K562 (cell line): ENCODE measurements at regions not wholly inside any gene's neighbourhood (a gene's known extent, or its start where the extent isn't known, plus 50 kb on each side); places are given as distances from the start of the nearest gene placed in this dataset.

ENCODE experiments used
- ATAC-seq: fragments of 200-7000 bp; cut with Tn5 transposase; 3 replicates; pipeline ENCODE4 v1.9.1; 2020; ENCODE audit warnings: moderate library complexity
- BruUV-seq: library from RNA; stranded (reverse); fragments of 400-500 nt; replicated peaks from 2 replicates; lab custom pipeline; 2021; lab: Mats Ljungman, UMichigan
- CTCF ChIA-PET: fragments of 300-600 bp; formaldehyde crosslinking; extraction: SDS; loops from one replicate; lab custom pipeline; 2021; ENCODE audit warnings: low intra/inter-chr PET ratio; lab: Yijun Ruan, JAX
- POLR2A ChIA-PET: fragments of 300-600, 350-650 bp; sonication (Branson Sonifier 250); formaldehyde crosslinking; extraction: SDS; loops from one replicate; lab custom pipeline; 2021; ENCODE audit warnings: antibody characterized with exemption, inconsistent platforms; lab: Yijun Ruan, JAX
- DNase-seq, 4 experiments: peaks; one replicate each; pipeline versions ENCODE4 v3.0.0 to v3.0.0-alpha.2; 2011 to 2018; ENCODE audit warnings: low spot score in 3 of 4, mixed read lengths in 3 of 4; ENCODE audit errors: extremely low read depth in 1 of 4
- FAIRE-seq: peaks from 2 replicates; lab custom pipeline; 2011; peaks lifted over from hg19 to GRCh38; lab: Jason Lieb, UNC
- H2AFZ ChIP-seq: 2 replicates; pipeline ENCODE4 v1.6.0; 2011; ENCODE audit warnings: low read depth, low read length, control low read depth, inconsistent platforms
- H3K27ac ChIP-seq: fragments of 200-600 bp; 3 replicates; pipeline ENCODE4 v1.8.0; 2011; ENCODE audit warnings: low read depth, mild to moderate bottlenecking, control low read depth, inconsistent platforms, low read length, moderate library complexity, mixed read lengths; ENCODE audit errors: extremely low read depth
- H3K27me3 ChIP-seq, 2 experiments: fragments of 300-600 bp in 1 of 2; 2 replicates in 1 of 2; 3 replicates in 1 of 2; pipeline versions ENCODE4 v1.6.0 to v1.8.0; 2011; ENCODE audit warnings: inconsistent platforms in 2 of 2, low read length in 2 of 2, mild to moderate bottlenecking in 1 of 2, mixed read lengths in 1 of 2, moderate library complexity in 1 of 2; ENCODE audit not compliant: control insufficient read depth in 2 of 2, insufficient read depth in 2 of 2
- H3K36me3 ChIP-seq: fragments of 300-600 bp; 3 replicates; pipeline ENCODE4 v1.8.0; 2011; ENCODE audit warnings: mild to moderate bottlenecking, low read length, inconsistent platforms; ENCODE audit not compliant: control insufficient read depth, insufficient read depth
- H3K4me1 ChIP-seq, 2 experiments: fragments of 200-600 bp in 1 of 2; replicated peaks in 1 of 2; 2 replicates in 1 of 2; 3 replicates in 1 of 2; pipeline versions ENCODE4 v1.5.1 to v1.8.0; 2011; ENCODE audit warnings: inconsistent platforms in 2 of 2, low read length in 2 of 2, mild to moderate bottlenecking in 1 of 2, mixed read lengths in 1 of 2, moderate library complexity in 1 of 2; ENCODE audit not compliant: control insufficient read depth in 2 of 2, insufficient read depth in 2 of 2
- H3K4me2 ChIP-seq: 2 replicates; pipeline ENCODE4 v1.6.1; 2011; ENCODE audit warnings: low read length, control low read depth, inconsistent platforms, mixed read lengths; ENCODE audit not compliant: insufficient read depth
- H3K4me3 ChIP-seq: fragments of 200-600 bp; sonication (generic), shearing (Covaris generic); 2 replicates; pipeline ENCODE4 v1.5.1; 2016; ENCODE audit warnings: control low read depth, inconsistent platforms
- H3K79me2 ChIP-seq: fragments of 200-600 bp; 3 replicates; pipeline ENCODE4 v1.8.0; 2011; ENCODE audit warnings: low read length, inconsistent platforms; ENCODE audit not compliant: control insufficient read depth, insufficient read depth
- H3K9ac ChIP-seq, 2 experiments: 2 replicates each; pipeline versions ENCODE4 v1.6.0 to v1.6.1; 2011; ENCODE audit warnings: low read depth in 2 of 2, low read length in 2 of 2, control low read depth in 1 of 2, inconsistent platforms in 1 of 2, mild to moderate bottlenecking in 1 of 2, mixed read lengths in 1 of 2; ENCODE audit not compliant: insufficient read depth in 1 of 2
- H3K9me1 ChIP-seq: one replicate; pipeline ENCODE4 v1.6.0; 2011; ENCODE audit warnings: inconsistent platforms, mild to moderate bottlenecking, low read length, moderate library complexity; ENCODE audit not compliant: control insufficient read depth, insufficient read depth
- H3K9me3 ChIP-seq: replicated peaks from 2 replicates; pipeline ENCODE4 v1.5.1; 2011; ENCODE audit warnings: low read depth, low read length, inconsistent platforms; ENCODE audit not compliant: control insufficient read depth, insufficient read depth
- H4K20me1 ChIP-seq: replicated peaks from 2 replicates; pipeline ENCODE4 v1.6.1; 2011; ENCODE audit warnings: low read length, inconsistent platforms, mixed read lengths; ENCODE audit not compliant: control insufficient read depth, insufficient read depth
- CBFA2T3 ChIP-seq: fragments of 450-650 bp; IDR thresholded peaks from 2 replicates; pipeline ENCODE4 v1.6.1; 2017
- CXXC5 ChIP-seq: fragments of 250-450 bp; sonication (Bioruptor Pico); IDR thresholded peaks from 2 replicates; pipeline ENCODE4 v1.8.0; 2022; ENCODE audit warnings: inconsistent platforms, mild to moderate bottlenecking, moderate library complexity
- DDX20 ChIP-seq: fragments of 450-650 bp; IDR thresholded peaks from 2 replicates; pipeline ENCODE4 v1.6.1; 2016; ENCODE audit warnings: missing genetic modification characterization, low read depth, mild to moderate bottlenecking, missing compliant biosample characterization, moderate library complexity
- ELF2 ChIP-seq: fragments of 250-450 bp; sonication (Bioruptor Pico); IDR thresholded peaks from 2 replicates; pipeline ENCODE4 v1.5.0; 2021; ENCODE audit warnings: mild to moderate bottlenecking
- ERF ChIP-seq: fragments of 450-650 bp; formaldehyde crosslinking; IDR thresholded peaks from 2 replicates; pipeline ENCODE4 v1.4.0; 2020; ENCODE audit warnings: mild to moderate bottlenecking, mixed read lengths
- GTF2A2 ChIP-seq: IDR thresholded peaks from 2 replicates; pipeline ENCODE4 v1.6.1; 2016; ENCODE audit warnings: mild to moderate bottlenecking, missing genetic modification characterization, missing compliant biosample characterization
- NBN ChIP-seq: fragments of 450-650 bp; IDR thresholded peaks from 2 replicates; pipeline ENCODE4 v1.6.1; 2016; ENCODE audit warnings: low read depth, mild to moderate bottlenecking
- POLR2G ChIP-seq: fragments of 200-400 bp; formaldehyde crosslinking; IDR thresholded peaks from 2 replicates; pipeline ENCODE4 v1.6.1; 2017; ENCODE audit warnings: low read depth, mild to moderate bottlenecking, antibody characterized with exemption, low read length, moderate library complexity
- ZBTB9 ChIP-seq: fragments of 450-650 bp; formaldehyde crosslinking; IDR thresholded peaks from 2 replicates; pipeline ENCODE4 v1.4.0; 2020; ENCODE audit warnings: mild to moderate bottlenecking, moderate library complexity
- ZNF311 ChIP-seq: fragments of 250-450 bp; sonication (Bioruptor Pico); IDR thresholded peaks from 2 replicates; pipeline ENCODE4 v1.4.0; 2020; ENCODE audit warnings: mild to moderate bottlenecking, moderate library complexity
- ZNF584 ChIP-seq: fragments of 200-800 bp; sonication (Bioruptor generic); IDR thresholded peaks from 2 replicates; pipeline ENCODE4 v1.6.1; 2016; ENCODE audit warnings: low read depth, mild to moderate bottlenecking, missing genetic modification characterization, missing compliant biosample characterization
- WGBS: fragments of 100-300 bp; shearing (Covaris generic); methylation state at CpG from one replicate; pipeline ENCODE4 v1.1.6; 2016; ENCODE audit warnings: low coverage, mixed read lengths; ENCODE audit not compliant: insufficient coverage; ENCODE audit errors: missing lambda C conversion rate; 5-methylcytosine and 5-hydroxymethylcytosine counted together
- in situ Hi-C: fragments of 300-500 bp; cut with MboI; formaldehyde crosslinking; loops from 4 replicates; pipeline ENCODE4 v1.15.0; 2018; ENCODE audit warnings: inconsistent platforms, mixed read lengths
- intact Hi-C: fragments of 100-400 bp; cut with micrococcal nuclease; formaldehyde crosslinking; loops from 2 replicates; pipeline ENCODE4 v1.14.2; 2022
- TF ChIP-seq, protein P1 (sequence below): sonication (generic); formaldehyde crosslinking; IDR thresholded peaks from 2 replicates; pipeline ENCODE4 v1.8.1; 2023; ENCODE audit warnings: missing genetic modification reagents, mild to moderate bottlenecking, borderline replicate concordance
- TF ChIP-seq, protein P2 (sequence below), 3 experiments: IDR thresholded peaks in 2 of 3; conservative IDR thresholded peaks in 1 of 3; 2 replicates each; pipeline ENCODE4 v1.5.1; 2011 to 2012; ENCODE audit warnings: low read length in 3 of 3, mild to moderate bottlenecking in 3 of 3, control low read depth in 2 of 3, improper control_type of control experiment in 1 of 3, inconsistent platforms in 1 of 3, low read depth in 1 of 3, mixed read lengths in 1 of 3, moderate library complexity in 1 of 3; ENCODE audit not compliant: insufficient read depth in 2 of 3

DNA sequence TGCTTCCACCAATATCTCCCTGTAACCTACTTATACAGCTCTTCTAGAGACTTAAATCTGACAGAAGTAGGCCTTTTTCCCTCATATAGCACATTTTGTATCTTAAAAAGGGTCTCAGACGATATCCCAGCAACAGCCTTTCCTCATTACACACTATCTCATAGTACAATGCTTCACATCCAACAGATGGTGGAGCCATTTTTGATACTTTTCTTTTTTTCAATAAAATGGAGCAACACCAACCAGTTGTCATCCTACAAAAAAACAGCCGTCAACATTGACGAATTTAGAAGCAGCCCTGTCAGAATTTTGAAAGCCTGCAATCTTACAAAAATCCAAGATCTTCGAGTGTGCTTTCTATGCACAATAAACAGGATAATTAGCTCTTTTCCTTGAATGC, 145.9 kb upstream of the NEBL start:
- FAIRE-seq (peak; percentile 37), ATAC-seq (peak; percentile 57), DNase-seq (peak in 2 of 4 experiments; percentile 16 to 34)
- no peak overlapping the region for H3K4me3 ChIP-seq
- no peaks in the 10 kb centered on the region for H3K9me3 ChIP-seq
- H2AFZ ChIP-seq, result peak overlapping the region; percentile 89
- H4K20me1 ChIP-seq, result no peaks in the 10 kb centered on the region
- H3K9me1 ChIP-seq, result no peaks in the 10 kb centered on the region
- ChIA-PET POLR2A (interaction anchor here (1.0 to 2.1 kb wide), 5 partner anchors 9 to 54 kb away, joined by 3 to 15 read pairs (median 4); no protein-coding TSS in a partner anchor), CTCF (no interaction called here)
- no peaks in the 10 kb centered on the region for H3K27me3 ChIP-seq
- intact Hi-C loops, result no loop called here
- H3K9ac ChIP-seq, result peak overlapping the region in 1 of 2 experiments; percentile 68; a peak in 1 of 4 replicates
- in situ Hi-C loops, result no loop called here
- peak overlapping the region; percentile 90; the same call in 2 of the 3 replicates for H3K27ac ChIP-seq
- no peaks in the 10 kb centered on the region for H3K36me3 ChIP-seq
- peaks cover 10 to 31% of the 10 kb centered on the region in 2 experiments; a peak in 4 of 5 replicates for H3K4me1 ChIP-seq
- 16% methylated on average over 4 of the region's 4 CpGs for WGBS
- H3K4me2 ChIP-seq, result peak overlapping the region; percentile 57
- H3K79me2 ChIP-seq, result peaks cover 9% of the 10 kb centered on the region; the same call in 1 of the 3 replicates
- no TSS peak for BruUV-seq
- TF ChIP-seq DDX20 (no peak), ELF2 (CRISPR knock-in tag) (no peak), NBN (no peak), ZNF584 (CRISPR knock-in tag) (no peak), POLR2G (no peak), ERF (no peak), ZBTB9 (CRISPR knock-in tag) (peak; percentile 67; the same call in 1 of the 2 replicates), ZNF311 (peak; percentile 44; the same call in 1 of the 2 replicates), GTF2A2 (tag) (0 out of 2 replicates have a peak, but pooled peaks have one; percentile 33), CXXC5 (CRISPR knock-in tag) (0 out of 2 replicates have a peak, but pooled peaks have one; percentile 11), CBFA2T3 (peak; percentile 24)
- TF ChIP-seq, protein P1, sequence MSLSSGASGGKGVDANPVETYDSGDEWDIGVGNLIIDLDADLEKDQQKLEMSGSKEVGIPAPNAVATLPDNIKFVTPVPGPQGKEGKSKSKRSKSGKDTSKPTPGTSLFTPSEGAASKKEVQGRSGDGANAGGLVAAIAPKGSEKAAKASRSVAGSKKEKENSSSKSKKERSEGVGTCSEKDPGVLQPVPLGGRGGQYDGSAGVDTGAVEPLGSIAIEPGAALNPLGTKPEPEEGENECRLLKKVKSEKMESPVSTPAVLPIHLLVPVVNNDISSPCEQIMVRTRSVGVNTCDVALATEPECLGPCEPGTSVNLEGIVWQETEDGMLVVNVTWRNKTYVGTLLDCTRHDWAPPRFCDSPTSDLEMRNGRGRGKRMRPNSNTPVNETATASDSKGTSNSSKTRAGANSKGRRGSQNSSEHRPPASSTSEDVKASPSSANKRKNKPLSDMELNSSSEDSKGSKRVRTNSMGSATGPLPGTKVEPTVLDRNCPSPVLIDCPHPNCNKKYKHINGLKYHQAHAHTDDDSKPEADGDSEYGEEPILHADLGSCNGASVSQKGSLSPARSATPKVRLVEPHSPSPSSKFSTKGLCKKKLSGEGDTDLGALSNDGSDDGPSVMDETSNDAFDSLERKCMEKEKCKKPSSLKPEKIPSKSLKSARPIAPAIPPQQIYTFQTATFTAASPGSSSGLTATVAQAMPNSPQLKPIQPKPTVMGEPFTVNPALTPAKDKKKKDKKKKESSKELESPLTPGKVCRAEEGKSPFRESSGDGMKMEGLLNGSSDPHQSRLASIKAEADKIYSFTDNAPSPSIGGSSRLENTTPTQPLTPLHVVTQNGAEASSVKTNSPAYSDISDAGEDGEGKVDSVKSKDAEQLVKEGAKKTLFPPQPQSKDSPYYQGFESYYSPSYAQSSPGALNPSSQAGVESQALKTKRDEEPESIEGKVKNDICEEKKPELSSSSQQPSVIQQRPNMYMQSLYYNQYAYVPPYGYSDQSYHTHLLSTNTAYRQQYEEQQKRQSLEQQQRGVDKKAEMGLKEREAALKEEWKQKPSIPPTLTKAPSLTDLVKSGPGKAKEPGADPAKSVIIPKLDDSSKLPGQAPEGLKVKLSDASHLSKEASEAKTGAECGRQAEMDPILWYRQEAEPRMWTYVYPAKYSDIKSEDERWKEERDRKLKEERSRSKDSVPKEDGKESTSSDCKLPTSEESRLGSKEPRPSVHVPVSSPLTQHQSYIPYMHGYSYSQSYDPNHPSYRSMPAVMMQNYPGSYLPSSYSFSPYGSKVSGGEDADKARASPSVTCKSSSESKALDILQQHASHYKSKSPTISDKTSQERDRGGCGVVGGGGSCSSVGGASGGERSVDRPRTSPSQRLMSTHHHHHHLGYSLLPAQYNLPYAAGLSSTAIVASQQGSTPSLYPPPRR, result no peak
- TF ChIP-seq, protein P2, sequence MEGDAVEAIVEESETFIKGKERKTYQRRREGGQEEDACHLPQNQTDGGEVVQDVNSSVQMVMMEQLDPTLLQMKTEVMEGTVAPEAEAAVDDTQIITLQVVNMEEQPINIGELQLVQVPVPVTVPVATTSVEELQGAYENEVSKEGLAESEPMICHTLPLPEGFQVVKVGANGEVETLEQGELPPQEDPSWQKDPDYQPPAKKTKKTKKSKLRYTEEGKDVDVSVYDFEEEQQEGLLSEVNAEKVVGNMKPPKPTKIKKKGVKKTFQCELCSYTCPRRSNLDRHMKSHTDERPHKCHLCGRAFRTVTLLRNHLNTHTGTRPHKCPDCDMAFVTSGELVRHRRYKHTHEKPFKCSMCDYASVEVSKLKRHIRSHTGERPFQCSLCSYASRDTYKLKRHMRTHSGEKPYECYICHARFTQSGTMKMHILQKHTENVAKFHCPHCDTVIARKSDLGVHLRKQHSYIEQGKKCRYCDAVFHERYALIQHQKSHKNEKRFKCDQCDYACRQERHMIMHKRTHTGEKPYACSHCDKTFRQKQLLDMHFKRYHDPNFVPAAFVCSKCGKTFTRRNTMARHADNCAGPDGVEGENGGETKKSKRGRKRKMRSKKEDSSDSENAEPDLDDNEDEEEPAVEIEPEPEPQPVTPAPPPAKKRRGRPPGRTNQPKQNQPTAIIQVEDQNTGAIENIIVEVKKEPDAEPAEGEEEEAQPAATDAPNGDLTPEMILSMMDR (IDR thresholded peaks at IDR 0.05 in 2 of 3, conservative IDR thresholded peaks at IDR 0.05 in 1 of 3; ENCODE audit: insufficient read depth in 2 of 3, low read depth in 1 of 3, low read length in 3 of 3), result peak in 2 of 3 experiments; percentile 17 to 18; a peak in 1 of 6 replicates
